ENCODE measurements at regions not wholly inside any gene's neighbourhood (a gene's known extent, or its start where the extent isn't known, plus 50 kb on each side); places are given as distances from the start of the nearest gene placed in this dataset.
"Not testable (repeated sequence)": the region's sequence is repeated elsewhere in the genome, so short reads cannot be mapped to it uniquely, and the experiment has no call there.

DNA sequence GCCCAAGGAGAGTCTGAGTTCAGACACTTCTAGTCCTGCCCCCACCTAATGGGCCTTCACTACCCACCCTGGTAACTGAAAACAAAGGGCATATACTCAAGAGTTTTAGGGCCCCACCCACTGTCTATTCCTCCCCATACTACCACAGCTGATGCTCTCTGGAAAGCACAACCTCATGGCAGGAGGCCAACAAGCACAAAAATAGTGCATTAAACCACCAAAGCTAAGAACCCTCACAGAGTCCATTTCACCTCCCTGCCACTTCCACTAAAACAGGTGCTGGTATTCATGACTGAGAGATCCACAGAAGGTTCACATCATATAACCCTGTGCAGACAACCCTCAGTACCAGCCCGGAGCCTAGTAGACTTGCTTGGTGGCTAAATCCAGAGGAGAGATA lies 132.1 kb upstream of the ADGRB3 start:
- Mint-ChIP-seq H3K9me3 (ENCODE audit: low read depth) (no peaks in the 10 kb centered on the region), H3K36me3 (ENCODE audit: low read depth) (no peaks in the 10 kb centered on the region), H3K27ac (ENCODE audit: unreplicated experiment) (no peak overlapping the region), H3K27me3 (ENCODE audit: low read depth) (no peaks in the 10 kb centered on the region), H3K4me3 (ENCODE audit: unreplicated experiment) (no peak overlapping the region), H3K4me1 (ENCODE audit: low read depth) (no peaks in the 10 kb centered on the region)
- TF ChIP-seq, protein P1, sequence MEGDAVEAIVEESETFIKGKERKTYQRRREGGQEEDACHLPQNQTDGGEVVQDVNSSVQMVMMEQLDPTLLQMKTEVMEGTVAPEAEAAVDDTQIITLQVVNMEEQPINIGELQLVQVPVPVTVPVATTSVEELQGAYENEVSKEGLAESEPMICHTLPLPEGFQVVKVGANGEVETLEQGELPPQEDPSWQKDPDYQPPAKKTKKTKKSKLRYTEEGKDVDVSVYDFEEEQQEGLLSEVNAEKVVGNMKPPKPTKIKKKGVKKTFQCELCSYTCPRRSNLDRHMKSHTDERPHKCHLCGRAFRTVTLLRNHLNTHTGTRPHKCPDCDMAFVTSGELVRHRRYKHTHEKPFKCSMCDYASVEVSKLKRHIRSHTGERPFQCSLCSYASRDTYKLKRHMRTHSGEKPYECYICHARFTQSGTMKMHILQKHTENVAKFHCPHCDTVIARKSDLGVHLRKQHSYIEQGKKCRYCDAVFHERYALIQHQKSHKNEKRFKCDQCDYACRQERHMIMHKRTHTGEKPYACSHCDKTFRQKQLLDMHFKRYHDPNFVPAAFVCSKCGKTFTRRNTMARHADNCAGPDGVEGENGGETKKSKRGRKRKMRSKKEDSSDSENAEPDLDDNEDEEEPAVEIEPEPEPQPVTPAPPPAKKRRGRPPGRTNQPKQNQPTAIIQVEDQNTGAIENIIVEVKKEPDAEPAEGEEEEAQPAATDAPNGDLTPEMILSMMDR (IDR thresholded peaks at IDR 0.05): no peak
- no peak for DNase-seq (ENCODE audit: low spot score)

DNA sequence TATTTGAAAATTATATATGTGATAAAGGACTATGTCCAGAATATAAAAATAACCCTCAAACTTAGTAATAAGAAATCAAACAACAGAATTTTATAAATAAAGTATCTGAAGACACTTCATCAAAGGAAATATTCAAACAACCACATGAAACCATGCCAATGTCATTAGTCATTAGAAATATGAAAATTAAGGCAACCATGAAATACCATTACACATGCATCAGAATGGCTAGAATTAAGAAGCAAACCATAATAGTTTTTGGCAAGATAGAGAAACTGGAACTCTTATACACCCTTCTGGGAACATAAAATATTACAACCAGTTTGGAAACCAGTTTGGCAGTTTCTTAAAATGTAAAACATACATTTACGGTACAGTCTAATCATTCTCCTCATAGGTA lies 137.2 kb upstream of the ADGRB3 start:
- no peak for DNase-seq (ENCODE audit: low spot score)
- H3K27me3 Mint-ChIP-seq (ENCODE audit: low read depth): no peaks in the 10 kb centered on the region
- TF ChIP-seq, protein P1 (IDR thresholded peaks at IDR 0.05): no peak
- no peak overlapping the region for H3K27ac Mint-ChIP-seq (ENCODE audit: unreplicated experiment)
- H3K4me3 Mint-ChIP-seq (ENCODE audit: unreplicated experiment): no peak overlapping the region
- H3K4me1 Mint-ChIP-seq (ENCODE audit: low read depth): no peaks in the 10 kb centered on the region
- no peaks in the 10 kb centered on the region for H3K36me3 Mint-ChIP-seq (ENCODE audit: low read depth)
- H3K9me3 Mint-ChIP-seq (ENCODE audit: low read depth): peaks cover 12% of the 10 kb centered on the region

DNA sequence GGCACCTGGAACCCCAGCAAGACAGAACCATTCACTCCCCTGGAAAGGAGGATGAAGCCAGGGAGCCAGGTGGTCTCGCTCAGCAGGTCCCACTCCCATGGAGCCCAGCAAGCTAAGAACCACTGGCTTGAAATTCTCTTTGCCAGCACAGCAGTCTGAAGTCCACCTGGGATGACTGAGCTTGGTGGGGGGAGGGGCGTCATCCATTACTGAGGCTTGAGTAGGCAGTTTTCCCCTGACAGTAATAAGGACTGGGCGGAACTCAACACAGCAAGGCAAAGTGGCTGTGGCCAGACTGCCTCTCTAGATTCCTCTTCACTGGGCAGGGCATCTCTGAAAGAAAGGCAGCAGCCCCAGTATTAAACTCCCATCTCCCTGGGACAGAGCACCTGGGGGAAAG lies 140.2 kb upstream of the ADGRB3 start:
- H3K4me1 Mint-ChIP-seq (ENCODE audit: low read depth); DNase-seq (ENCODE audit: low spot score); H3K27me3 Mint-ChIP-seq (ENCODE audit: low read depth); H3K27ac Mint-ChIP-seq (ENCODE audit: unreplicated experiment); H3K36me3 Mint-ChIP-seq (ENCODE audit: low read depth); H3K4me3 Mint-ChIP-seq (ENCODE audit: unreplicated experiment): not testable (repeated sequence)
- peaks cover 18% of the 10 kb centered on the region for H3K9me3 Mint-ChIP-seq (ENCODE audit: low read depth)

DNA sequence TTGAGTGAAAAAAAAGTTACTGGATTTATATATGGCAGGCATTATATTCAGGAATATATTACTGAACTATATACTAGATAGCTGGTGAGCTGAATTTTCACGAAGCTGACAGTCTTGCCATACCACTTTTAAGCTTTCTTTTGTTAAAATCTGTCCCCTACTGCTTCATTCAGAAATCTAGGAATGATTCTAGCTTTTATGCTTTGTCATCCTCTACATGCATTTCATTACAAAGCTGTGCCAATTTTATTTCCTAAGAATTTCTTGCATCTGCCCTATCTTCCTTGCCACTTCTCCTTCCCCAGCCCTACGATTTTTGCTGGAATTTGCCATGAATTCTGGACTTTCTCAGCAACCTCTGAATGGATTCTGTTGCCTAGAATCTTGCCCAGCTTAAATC lies 158.5 kb upstream of the ADGRB3 start:
- Mint-ChIP-seq H3K36me3 (ENCODE audit: low read depth) (no peaks in the 10 kb centered on the region), H3K4me3 (ENCODE audit: unreplicated experiment) (no peak overlapping the region), H3K27me3 (ENCODE audit: low read depth) (peaks cover 3% of the 10 kb centered on the region), H3K9me3 (ENCODE audit: low read depth) (no peaks in the 10 kb centered on the region), H3K27ac (ENCODE audit: unreplicated experiment) (no peak overlapping the region), H3K4me1 (ENCODE audit: low read depth) (no peaks in the 10 kb centered on the region)
- TF ChIP-seq, protein P1 (IDR thresholded peaks at IDR 0.05): no peak
- DNase-seq (ENCODE audit: low spot score): no peak

DNA sequence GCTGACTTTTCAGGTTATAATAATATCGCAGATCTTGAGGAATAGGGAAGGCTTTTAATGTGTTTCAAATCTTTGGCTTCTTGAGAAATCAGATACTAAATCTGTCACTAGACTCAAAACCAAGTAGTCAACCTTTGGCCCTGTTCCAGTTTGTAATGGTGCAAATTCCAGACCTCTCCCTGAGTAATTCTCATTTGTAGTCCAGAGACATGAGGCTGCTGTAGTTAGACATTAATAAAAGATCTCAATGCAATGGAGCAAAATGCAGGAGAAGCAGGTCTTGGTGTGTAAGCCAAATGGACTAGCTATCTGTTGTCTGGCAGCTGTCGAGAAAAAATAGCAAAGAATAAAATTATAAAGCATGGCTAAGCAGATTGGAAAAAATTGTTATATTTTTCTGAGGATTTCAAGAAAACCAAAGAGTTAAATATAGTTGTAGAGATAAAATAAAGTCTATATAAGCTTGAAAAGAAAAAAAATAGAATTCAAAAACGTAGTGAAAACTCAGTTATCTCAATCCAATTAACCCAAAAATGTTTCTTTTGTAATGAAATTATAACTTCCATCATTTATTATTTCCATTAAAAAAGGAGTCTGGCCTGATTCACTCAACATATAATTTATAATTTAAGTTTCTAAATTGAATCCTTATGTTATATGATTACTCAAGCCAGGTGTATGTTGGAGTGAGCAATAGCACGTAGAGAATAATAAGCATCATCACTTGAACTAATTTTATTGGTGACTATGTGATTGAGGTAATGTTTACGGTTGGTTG lies 161.5 kb upstream of the ADGRB3 start:
- H3K27me3 Mint-ChIP-seq (ENCODE audit: low read depth): peaks cover 2% of the 10 kb centered on the region
- no peaks in the 10 kb centered on the region for H3K9me3 Mint-ChIP-seq (ENCODE audit: low read depth)
- no peak overlapping the region for H3K27ac Mint-ChIP-seq (ENCODE audit: unreplicated experiment)
- no peak for DNase-seq (ENCODE audit: low spot score)
- TF ChIP-seq, protein P1 (IDR thresholded peaks at IDR 0.05): no peak
- no peak overlapping the region for H3K4me3 Mint-ChIP-seq (ENCODE audit: unreplicated experiment)
- no peaks in the 10 kb centered on the region for H3K4me1 Mint-ChIP-seq (ENCODE audit: low read depth)
- no peaks in the 10 kb centered on the region for H3K36me3 Mint-ChIP-seq (ENCODE audit: low read depth)
